Hematopoietic multipotent progenitor cell treated with erythropoietin and hydrocortisone succinate and interleukin-3 and kit ligand, for 17 days (in vitro differentiated cells): ENCODE measurements at regions not wholly inside any gene's neighbourhood (a gene's known extent, or its start where the extent isn't known, plus 50 kb on each side); places are given as distances from the start of the nearest gene placed in this dataset.
"Not testable (repeated sequence)": the region's sequence is repeated elsewhere in the genome, so short reads cannot be mapped to it uniquely, and the experiment has no call there.

Experiments used
- DNase-seq: peaks from one replicate; pipeline ENCODE4 v3.0.0-alpha.2; 2015; ENCODE audit warnings: low spot score

DNA sequence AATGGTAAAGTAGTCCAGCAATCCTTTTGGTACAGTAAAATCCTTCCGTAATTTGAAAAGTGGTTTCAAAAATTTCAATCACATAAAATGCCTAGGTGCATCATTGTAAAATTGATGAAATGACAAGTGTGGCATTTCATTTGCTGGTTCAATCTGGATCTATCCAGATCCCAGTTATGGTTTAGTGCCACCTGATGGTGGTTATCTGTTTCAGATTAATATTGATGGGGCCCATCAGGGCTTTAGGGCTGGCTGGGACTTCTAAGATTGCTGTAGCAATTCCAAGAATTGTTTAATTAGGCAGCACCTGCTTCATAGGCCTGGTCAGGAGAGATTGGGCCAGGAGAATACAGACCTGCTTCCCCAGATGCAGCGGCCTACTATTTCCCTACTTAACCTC lies 55.5 kb upstream of the PIK3C3 start:
- no peak for DNase-seq

DNA sequence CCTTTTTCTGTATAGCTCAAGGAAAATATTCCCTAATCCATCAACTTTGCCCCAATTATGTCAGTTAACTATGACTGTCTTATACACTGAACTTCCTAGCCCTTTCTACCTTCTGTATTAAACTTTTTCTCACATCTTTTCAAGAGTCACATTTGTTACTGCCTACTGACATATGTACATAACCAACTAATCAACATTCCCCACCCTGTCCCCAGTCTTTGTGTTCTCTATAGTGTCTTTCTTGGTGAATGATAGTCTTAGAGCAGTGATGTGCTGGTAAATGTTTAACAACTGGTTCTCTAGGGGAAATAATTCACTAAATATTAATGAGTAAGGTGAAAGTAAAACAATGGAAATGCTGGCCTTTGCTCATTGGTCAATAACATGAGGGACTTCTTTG lies 61.6 kb upstream of the PIK3C3 start:
- DNase-seq, result no peak

DNA sequence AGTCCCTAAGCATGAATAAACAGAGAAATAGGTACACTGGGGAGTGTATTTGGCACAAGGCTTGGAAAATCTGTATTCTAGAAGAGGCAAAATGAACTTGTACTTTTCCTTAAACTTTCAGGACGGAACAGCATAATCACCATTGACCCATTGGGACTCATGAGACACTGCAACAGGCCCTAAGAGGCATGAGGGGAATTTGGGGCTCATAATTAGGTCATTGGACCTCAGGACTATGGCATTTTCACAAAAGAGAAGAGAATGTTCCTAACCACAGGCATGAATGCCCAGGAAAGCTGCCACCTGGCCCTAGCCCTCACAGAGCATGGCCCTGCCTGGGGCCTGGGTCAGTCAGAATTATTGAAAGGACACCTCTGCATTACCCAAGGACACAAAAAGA lies 67.9 kb upstream of the PIK3C3 start:
- DNase-seq, result no peak

DNA sequence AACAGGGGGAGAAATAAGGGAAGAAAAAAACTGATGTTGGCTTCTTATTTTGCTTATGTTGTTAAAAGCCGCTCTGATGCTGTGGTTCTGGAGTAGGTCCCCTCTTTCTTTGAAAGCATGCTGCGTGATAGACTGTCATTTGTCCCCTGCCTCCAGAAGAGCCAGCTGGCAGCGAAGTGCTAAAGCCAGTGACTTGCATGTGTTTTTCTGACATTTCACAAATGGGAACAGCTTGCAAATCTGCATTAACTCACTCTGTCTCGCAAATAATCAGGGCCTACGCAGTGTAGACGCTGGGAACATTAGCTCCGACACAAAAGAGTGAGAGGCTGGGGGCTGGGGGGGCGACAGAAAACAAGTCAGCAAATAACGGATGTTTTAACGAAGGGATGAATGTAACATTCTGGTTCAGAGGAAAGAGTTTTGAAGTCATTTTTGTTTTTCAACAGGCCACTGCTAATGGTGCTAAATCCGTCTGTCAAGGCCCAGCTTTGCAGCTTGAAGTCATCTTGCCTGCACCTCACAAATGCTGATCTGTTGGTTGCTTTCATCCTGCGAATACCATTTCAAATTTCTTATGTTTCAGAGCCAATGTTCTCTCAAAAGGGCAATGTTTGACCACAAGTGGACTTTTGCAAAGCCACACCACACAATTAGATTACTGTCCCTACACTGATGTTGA lies 68.8 kb upstream of the PIK3C3 start:
- DNase-seq, result no peak

DNA sequence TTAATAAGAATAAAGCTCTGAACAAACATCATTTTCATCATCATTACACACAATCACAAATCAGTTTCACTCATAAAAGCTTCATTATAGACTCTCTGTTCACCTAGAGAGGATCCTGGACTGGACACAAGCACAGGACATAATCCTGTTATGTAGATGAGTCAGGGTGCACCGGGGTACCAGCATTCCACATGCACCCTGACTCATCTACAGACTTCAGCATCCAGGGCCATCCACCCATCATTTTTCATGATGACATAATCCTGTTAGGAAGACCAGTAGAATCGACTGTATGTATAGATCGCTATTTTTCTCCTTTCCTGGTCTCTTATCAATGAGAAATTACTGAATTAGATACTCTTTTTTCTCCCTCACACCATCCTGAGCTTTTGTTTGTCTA lies 73.7 kb upstream of the PIK3C3 start:
- no peak for DNase-seq

DNA sequence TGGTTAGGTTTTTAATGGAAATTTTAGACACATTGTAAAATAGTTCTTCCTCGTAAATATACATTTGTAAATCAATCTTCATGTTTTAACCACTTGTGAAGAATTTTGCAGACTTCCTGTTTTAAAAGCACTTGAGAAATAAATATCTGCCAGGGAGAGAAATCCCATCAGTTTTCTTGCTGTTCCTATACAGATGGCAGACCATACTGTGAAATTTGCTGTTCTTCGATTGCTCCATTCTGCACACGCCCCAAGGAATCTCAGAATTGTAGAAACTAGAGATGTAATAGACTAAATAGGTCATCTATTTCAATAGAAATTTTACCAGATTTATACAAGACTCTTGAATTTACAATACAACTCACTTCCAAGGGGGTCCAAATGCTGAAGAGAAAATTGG lies 75.8 kb upstream of the PIK3C3 start:
- DNase-seq, result no peak

DNA sequence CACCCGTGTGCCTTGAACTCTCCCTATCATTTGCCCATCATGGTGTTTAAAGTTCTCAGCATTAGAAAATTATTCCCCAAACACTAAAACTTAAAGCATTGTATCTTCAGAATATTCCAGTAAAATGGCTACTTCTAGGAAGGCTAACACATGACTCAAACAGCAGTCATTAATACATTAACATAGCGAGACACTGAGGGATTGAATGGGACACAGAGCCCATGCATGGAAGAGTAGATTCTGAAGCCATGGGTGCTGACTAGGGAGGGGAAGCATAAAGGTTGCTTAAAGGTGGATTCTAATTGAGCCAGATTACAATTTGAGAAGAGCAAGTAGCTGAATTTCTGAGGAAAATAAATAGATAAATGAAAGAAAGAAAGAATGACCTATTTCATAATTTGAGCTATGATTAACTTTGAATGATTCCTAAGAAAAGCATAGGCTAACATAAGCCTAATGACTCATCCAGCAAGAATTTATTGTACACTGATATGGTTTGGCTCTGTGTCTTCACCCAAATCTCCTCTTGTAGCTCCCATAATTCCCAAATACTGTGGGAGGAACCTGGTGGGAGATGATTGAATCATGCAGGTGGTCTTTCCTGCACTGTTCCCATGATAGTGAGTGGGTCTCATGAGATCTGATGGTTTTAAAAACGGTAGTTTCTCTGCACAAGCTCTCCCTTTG lies 79.8 kb upstream of the PIK3C3 start:
- no peak for DNase-seq

DNA sequence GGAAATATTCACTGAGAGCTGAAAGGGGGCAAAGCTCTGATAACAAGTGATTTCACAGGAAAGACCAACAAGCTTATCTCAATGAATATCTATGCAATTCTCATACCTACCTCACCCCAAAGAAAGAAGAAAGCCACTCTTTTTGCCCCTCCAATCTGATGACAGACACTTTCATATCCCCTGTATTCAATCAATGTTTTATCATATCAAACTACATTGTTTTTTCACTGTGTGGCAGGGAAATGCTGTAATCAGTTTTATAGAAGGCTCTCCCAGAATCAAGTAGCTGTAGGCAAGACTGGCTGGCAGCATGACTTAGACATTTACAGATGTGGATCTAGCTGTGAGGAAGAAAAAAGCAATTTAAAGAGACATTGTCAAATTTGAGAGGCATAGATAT lies 81.3 kb upstream of the PIK3C3 start:
- DNase-seq, result no peak

DNA sequence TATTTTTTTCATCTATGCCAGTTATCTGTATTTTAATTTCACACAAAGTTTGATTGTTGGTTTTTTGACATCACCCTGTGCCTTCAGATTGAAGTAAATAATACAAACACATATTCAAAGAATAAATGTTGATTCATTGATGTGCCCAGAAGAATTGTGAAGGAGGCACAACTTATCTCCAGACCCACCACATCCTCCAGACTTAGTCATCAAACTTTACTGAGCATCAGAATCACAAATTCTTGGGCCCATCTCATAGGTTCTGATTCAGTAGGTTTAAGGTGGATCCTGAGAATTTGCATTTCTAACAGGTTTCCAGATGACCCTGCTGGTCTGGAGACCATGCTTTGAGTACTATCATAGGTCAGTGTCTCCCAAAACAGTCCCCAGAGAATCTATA lies 82.8 kb upstream of the PIK3C3 start:
- DNase-seq, result no peak

DNA sequence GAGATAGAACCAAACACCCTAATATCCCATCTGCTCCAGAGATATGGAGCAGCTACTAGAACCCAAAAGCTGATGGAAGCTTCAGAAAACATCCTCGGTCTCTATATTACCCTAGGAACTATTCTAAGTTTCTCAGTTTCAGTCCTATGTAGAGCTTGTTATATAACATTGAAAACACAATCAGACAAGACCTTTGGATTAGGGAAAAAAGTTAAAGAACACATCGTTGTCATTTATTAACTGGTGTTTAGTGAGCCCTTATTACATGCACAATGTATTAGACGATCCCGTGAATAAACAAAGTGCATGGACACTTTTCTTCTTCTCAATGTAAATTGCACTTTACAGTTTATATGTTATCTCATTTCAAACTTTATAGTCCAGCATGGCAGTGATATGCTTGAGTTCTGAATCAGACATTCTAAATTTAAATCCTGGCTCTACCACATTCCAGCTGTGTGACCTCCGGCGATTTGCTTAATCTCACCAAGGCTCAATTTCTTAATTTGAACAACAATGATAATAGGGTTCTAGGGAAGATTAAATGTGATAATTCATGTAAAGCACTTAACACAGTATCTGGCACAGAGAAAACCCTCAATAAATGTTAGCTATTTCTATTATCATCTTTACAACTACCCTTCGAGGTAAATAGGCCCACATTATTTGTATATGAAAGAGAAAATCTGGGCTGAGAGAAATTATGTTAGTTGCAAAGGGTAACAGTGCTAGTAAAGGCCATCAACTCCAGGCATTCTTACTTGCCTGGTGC lies 83.6 kb upstream of the PIK3C3 start:
- DNase-seq, result no peak

DNA sequence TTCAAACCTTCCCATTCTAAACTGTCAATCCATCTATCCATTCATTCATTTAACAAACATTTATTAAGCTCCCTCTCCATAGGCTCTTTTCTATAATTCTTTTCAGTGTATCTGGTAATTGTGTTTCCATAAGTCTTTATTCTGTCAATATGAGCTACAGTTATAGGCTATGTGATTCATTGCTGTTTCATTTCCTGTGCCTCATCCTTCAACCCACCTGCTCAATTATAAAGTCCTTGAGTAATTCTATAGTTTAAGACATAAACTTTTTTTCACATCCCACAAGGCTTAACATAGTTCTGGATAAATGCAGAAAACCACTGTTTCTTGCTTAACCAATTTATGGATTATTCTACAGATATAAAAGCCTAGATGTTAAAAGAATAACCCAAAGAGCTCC lies 84.2 kb upstream of the PIK3C3 start:
- no peak for DNase-seq

DNA sequence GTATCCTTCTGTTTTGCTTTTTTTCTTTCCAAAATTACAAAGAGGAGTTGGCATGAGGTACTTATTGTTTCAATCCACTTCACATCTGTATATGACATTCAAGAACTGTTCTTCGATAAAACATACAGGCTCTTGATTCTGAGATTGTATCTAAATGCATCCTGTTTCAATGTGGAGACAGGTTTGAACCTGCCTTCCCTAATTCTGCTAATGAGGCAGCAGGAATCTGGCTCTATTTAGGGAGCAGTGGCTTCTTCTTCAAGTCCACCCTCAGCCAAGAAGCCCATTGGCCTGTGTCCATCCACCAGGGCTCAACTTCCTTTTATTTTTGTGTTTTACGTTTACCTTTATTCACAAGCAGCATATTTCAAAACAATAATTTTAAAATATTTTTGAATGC lies 84.8 kb upstream of the PIK3C3 start:
- no peak for DNase-seq

DNA sequence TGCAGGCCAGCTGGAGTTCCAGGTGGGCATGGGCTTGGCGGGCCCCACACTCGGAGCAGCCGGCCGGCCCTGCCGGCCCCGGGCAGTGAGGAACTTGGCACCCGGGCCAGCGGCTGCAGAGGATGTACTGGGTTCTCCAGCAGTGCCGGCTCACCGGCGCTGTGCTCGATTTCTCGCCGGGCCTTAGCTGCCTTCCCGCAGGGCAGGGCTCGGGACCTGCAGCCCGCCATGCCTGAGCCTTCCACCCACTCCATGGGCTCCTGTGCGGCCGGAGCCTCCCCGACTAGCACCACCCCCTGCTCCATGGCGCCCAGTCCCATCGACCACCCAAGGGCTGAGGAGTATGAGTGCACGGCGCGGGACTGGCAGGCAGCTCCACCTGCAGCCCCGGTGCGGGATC lies 89.2 kb upstream of the PIK3C3 start:
- DNase-seq, result not testable (repeated sequence)

DNA sequence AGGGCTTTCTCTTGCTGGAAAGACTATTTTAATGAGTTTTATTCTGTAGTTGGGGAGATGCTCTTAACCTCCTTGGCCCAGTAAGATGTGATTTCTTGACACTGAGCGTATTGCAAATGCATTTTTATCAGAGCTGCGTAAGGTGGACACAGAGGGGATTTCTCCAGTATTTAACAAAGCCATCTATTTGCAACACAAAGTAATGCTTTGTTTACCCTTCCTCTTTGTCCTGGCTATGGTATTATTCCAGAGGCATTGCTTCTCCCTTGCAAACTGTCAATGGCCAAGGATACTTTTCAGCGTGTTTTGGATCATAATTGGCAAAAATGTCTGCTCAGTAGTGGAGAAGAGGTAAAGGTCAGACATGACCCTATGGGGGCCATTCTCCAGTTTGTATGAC lies 90.8 kb upstream of the PIK3C3 start:
- no peak for DNase-seq

DNA sequence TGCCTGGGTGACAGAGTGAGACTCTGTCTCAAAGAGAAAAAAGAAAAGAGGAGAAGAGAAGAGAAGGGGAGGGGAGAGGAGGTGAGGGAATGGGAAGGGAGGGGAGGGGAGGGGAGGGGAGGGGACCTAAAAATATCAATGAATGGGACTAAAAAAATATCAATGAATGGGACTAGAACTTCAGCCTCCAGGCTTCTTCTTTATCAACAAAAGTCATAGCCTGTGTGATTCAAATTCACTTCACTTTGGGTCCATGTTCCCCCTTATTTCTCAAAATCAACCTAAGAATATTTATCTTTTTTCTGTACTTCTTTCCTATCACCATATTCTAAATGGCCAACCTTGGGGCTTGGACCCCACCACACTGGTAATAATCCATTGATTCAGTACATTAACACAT lies 92.1 kb upstream of the PIK3C3 start:
- no peak for DNase-seq

DNA sequence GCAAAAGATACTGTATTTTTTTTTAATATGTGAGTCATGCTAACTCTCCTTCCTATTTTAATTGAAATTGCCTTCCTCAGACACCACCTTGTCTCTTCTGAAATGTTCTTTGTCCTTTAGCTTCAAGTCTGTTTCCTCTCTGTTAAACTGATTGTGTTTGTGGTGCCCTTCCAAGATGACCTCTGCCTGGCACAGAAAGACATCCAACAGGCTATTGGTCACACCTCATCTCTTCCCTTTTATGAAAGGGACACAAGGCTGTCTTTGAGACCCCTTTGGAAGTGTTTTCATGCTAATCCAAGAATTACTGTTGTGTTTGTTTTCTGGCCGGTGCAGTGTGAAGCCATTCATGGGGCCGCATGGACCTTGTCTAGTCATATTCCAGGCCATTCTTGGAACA lies 94.0 kb upstream of the PIK3C3 start:
- no peak for DNase-seq

DNA sequence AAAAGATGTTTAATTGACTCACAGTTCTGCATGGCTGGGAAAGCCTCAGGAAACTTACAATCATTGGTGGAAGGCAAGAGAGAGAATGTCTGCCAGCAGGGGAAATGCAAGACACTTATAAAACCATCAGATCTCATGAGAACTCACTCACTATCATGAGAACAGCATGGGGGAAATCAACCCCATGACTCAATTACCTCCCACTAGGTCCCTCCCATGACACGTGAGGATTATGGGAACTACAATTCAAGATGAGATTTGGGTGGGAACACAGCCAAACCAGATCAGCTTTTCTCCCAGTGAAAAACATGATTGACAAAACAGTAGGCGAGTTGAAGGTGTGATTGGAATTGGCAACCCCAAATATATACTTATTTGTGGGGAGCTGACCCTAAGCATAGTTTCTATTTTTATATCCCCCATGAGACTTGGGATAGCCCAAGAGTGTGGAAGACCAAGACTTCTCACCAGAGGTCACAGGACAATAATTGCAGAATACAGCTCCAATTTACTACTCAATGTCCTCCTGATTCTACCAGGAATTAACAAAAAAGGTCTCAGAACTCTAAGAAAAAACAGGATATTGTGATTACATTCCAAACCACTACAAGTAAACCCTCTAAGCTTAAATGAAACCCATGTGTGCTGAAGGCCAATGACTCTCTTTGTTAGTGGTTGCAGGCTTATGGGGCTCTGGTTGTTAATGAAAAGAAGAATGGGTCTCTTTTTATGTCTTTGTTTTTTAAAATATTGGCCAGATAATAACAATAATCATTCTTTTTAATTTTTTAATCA lies 96.1 kb upstream of the PIK3C3 start:
- DNase-seq, result no peak

DNA sequence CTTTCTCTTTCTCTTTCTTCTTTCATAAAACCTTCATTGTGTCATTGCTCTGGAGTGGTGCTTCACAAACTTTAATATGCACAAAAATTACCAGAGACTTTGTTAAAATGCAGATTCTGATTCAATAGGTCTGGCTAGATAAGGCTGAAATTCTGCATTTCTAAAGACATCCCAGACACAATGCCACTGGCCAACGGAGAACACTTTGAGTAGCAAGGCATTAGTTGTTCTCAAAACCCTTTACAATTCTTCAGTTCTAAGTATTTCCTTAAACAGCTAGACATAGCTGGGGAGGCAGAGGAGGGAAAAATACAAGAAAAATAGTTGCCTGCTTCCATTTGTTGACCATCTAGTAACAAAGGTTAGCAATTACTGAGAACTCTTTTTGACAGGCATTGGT lies 101.8 kb upstream of the PIK3C3 start:
- no peak for DNase-seq

DNA sequence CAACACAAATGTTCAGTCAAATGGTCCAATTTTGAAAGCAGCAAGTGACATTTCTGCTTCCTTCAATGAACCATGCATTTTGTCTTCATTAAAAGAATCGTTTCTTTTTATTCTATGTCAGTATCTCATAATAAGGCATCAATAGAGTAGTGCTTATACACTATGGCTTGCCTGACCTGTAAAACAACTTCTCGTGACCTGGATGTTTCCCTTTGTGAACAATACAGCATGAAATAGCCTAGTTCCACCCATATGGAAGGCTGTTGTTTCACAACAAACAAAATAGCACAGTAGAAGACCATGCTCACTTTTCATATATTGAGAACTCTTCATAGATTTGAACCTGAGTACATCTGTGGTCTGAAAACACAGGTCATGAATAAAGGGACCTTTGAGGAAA lies 104.3 kb upstream of the PIK3C3 start:
- no peak for DNase-seq

DNA sequence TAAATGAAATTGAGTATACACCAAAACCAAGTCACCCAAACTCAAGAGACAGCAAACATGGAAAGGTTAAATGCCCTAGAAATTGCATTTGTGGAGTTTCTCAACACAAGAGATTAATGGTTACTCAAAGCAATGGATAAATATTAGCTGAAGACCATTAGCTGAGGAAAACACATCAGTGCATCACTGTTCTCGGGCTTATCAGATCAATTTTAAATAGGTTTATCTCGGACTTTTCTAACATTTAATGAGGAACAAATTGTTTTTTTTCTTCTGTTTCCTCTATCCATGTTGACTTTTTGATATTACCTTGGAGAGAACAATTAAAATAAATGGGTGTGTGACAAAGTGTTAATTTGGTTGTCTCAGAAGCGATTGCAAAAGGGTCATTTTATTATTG lies 105.4 kb upstream of the PIK3C3 start:
- no peak for DNase-seq

DNA sequence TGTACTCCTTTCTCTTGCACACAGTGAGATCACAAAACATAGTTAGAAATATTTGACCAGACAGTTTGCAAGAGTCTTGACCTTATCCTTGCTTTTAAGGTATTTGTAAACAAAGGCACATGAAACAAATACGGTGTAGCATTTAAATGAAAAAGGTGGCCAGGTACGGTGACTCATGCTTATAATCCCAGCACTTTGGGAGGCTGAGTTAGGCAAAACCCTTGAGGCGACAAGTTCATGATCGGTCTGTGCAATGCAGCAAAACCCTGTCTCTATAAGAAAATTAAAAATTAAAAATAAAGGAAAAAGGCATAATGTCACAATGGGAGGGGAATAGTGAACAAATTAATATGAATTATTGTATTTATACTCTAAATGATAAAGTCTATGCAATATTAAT lies 109.5 kb upstream of the PIK3C3 start:
- no peak for DNase-seq

DNA sequence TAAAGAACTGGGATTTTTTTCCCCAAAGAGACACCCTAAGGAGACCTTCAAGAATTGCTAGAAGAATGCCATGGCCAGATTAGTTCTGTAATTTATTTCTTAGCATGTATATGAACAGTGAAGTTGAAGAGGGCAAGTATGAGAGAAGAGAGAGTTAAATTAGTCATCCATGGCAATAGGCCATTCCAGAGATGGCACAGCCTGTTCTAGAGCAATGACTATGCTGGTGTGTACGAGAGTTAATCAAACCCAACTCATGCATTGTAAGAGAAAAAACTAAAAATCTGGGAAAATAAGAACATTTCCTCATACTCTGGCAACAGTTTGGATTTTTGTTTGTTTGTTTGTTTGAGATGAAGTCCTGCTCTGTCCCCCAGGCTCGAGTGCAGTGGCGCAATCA lies 112.1 kb upstream of the PIK3C3 start:
- no peak for DNase-seq
